ENCODE measurements at regions not wholly inside any gene's neighbourhood (a gene's known extent, or its start where the extent isn't known, plus 50 kb on each side); places are given as distances from the start of the nearest gene placed in this dataset.

DNA sequence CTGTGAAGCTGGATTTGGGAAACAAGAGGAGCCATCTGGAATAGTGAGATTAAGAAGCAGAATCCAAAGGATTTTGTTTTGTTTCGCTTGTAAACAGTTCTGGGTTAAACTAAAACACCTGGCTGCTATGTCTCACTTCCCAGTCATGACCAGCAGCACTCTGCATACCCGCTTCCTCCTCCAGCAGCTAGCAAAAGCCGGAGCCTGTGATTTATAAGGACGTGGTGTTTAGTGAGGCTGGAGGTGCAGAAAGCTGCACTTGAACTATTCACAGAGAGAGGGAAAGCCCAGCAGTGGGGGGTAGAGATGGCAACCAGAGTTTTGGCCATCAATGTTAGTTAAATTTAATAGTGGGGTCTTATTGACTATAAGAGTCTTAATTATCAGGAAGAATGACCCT is 240.2 kb downstream of the AJAP1 start:
- no peak overlapping the region for H3K27ac ChIP-seq
- no peak for DNase-seq
- H3K36me3 ChIP-seq = no peaks in the 10 kb centered on the region
- H3K4me1 ChIP-seq = no peaks in the 10 kb centered on the region
- peaks cover 0 to 6% (median 0%) of the 10 kb centered on the region in 3 donors for H3K27me3 ChIP-seq
- 23 to 24% methylated on average over 4 of the region's 4 CpGs for WGBS, 2 donors
- intact Hi-C loops (cut with DNase I) = no loop called here
- H3K4me3 ChIP-seq = no peak overlapping the region
- H3K9me3 ChIP-seq = peaks cover 0 to 5% (median 0%) of the 10 kb centered on the region in 4 donors
- TF ChIP-seq POLR2A (IDR thresholded peaks at IDR 0.05) = no peak
- TF ChIP-seq, protein P1, sequence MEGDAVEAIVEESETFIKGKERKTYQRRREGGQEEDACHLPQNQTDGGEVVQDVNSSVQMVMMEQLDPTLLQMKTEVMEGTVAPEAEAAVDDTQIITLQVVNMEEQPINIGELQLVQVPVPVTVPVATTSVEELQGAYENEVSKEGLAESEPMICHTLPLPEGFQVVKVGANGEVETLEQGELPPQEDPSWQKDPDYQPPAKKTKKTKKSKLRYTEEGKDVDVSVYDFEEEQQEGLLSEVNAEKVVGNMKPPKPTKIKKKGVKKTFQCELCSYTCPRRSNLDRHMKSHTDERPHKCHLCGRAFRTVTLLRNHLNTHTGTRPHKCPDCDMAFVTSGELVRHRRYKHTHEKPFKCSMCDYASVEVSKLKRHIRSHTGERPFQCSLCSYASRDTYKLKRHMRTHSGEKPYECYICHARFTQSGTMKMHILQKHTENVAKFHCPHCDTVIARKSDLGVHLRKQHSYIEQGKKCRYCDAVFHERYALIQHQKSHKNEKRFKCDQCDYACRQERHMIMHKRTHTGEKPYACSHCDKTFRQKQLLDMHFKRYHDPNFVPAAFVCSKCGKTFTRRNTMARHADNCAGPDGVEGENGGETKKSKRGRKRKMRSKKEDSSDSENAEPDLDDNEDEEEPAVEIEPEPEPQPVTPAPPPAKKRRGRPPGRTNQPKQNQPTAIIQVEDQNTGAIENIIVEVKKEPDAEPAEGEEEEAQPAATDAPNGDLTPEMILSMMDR (IDR thresholded peaks at IDR 0.05) = no peak
- no peak for TF ChIP-seq POLR2AphosphoS5 (IDR thresholded peaks at IDR 0.05)
- no peak for TF ChIP-seq EP300 (IDR thresholded peaks at IDR 0.05)

DNA sequence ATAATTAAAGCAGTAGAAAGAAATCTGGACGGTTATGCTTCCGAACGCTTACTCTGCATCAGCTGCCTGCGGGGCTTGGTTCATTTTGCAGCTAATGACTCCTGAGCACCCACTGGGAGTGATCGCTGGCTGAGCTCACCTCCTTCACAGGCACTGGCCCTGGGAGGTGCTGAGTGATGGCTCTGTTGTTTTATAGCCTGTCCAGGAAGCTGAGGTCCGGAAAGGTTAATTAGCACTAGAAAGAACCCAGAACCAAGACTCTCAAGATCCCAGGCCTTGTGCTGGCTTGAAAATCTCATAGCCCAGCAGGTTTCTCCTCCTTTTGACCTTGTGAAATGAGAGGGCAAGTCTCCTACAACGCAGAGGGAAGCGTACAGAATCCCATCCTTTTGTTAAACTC is 226.2 kb downstream of the AJAP1 start:
- TF ChIP-seq, protein P1 (IDR thresholded peaks at IDR 0.05) = no peak
- TF ChIP-seq POLR2AphosphoS5 (IDR thresholded peaks at IDR 0.05) (no peak), POLR2A (IDR thresholded peaks at IDR 0.05) (no peak), EP300 (IDR thresholded peaks at IDR 0.05) (no peak)
- peaks cover 0 to 3% (median 1%) of the 10 kb centered on the region in 4 donors for H3K9me3 ChIP-seq
- DNase-seq = no peak
- H3K4me3 ChIP-seq = no peak overlapping the region
- 48 to 72% methylated on average over 8 of the region's 8 CpGs for WGBS, 2 donors
- no peaks in the 10 kb centered on the region for H3K36me3 ChIP-seq
- no peaks in the 10 kb centered on the region for H3K4me1 ChIP-seq
- no peaks in the 10 kb centered on the region for H3K27me3 ChIP-seq
- no peak overlapping the region for H3K27ac ChIP-seq
- intact Hi-C loops (cut with DNase I) = no loop called here

DNA sequence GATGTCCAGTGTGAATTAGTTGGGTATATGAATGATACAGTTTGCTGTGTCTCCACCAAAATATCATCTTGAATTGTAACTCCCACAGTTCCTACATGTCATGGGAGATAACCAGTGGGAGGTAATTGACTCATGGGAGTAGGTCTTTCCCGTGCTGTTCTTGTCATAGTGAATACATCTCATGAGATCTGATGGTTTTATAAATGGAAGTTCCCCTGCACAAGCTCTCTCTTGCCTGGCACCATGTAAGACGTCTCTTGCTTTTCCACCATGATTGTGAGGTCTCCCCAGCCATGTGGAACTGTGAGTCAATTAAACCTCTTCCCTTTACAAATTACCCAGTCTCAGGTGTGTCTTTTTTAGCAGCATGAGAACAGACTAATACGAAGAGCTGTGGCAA is 223.0 kb downstream of the AJAP1 start:
- no peak for DNase-seq
- WGBS, 2 donors = 66 to 78% methylated on average over 3 of the region's 3 CpGs
- no peaks in the 10 kb centered on the region for H3K4me1 ChIP-seq
- no peak overlapping the region for H3K4me3 ChIP-seq
- H3K9me3 ChIP-seq = no peaks in the 10 kb centered on the region
- no peak overlapping the region for H3K27ac ChIP-seq
- H3K27me3 ChIP-seq = no peaks in the 10 kb centered on the region
- no peaks in the 10 kb centered on the region for H3K36me3 ChIP-seq
- TF ChIP-seq, protein P1 (IDR thresholded peaks at IDR 0.05) = no peak
- TF ChIP-seq POLR2AphosphoS5 (IDR thresholded peaks at IDR 0.05) (no peak), EP300 (IDR thresholded peaks at IDR 0.05) (no peak), POLR2A (IDR thresholded peaks at IDR 0.05) (no peak)
- intact Hi-C loops (cut with DNase I) = no loop called here

DNA sequence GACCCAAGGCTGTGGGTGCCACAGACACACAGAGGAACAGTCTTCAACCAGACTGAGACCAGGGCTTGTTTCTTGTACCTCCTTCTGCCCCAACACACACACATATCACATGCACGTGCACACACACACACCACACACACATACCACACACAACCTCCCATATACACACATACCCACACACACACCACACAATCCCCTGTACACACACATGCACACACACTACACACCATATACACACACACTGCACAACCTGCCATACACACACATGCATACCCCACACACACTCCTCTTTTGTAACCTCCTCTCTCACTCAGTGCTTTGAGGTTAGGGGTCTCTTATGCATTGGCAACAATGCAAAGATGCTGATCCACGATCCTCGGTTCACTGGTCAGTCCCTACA is 217.0 kb downstream of the AJAP1 start:
- H3K4me3 ChIP-seq = no peak overlapping the region
- 71 to 81% methylated on average over 3 of the region's 3 CpGs for WGBS, 2 donors
- TF ChIP-seq POLR2AphosphoS5 (IDR thresholded peaks at IDR 0.05) (no peak), POLR2A (IDR thresholded peaks at IDR 0.05) (no peak), EP300 (IDR thresholded peaks at IDR 0.05) (no peak)
- TF ChIP-seq, protein P1 (IDR thresholded peaks at IDR 0.05) = no peak
- no peaks in the 10 kb centered on the region for H3K9me3 ChIP-seq
- no peaks in the 10 kb centered on the region for H3K36me3 ChIP-seq
- no peaks in the 10 kb centered on the region for H3K27me3 ChIP-seq
- H3K27ac ChIP-seq = no peak overlapping the region
- no peaks in the 10 kb centered on the region for H3K4me1 ChIP-seq
- DNase-seq = no peak
- intact Hi-C loops (cut with DNase I) = no loop called here

DNA sequence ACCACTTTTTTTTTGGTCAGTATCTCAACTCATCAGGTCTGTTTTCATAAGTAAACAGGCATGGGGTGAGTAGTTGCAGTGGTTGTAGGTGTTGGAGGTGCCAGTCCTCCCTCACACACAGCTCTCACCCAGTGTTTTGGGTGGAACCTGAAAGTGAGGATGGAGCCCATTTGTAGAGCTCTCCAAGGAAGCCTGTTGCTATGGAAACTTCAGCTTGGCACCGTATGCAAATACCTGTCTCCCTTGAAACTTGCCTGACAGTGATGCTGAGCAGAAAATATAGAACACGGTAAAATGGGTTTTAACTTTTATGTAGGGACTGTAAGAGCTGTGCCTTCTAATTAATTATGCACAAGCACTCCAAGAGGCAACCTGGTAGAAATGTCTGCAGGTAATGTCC is 214.1 kb downstream of the AJAP1 start:
- H3K27me3 ChIP-seq = no peaks in the 10 kb centered on the region

More for the DNA sequence above, 214.1 kb downstream of the AJAP1 start:
- Histone ChIP-seq H3K36me3 (no peaks in the 10 kb centered on the region), H3K27ac (no peak overlapping the region), H3K4me1 (no peaks in the 10 kb centered on the region), H3K9me3 (no peaks in the 10 kb centered on the region), H3K4me3 (no peak overlapping the region)
- intact Hi-C loops (cut with DNase I) = no loop called here
- TF ChIP-seq EP300 (IDR thresholded peaks at IDR 0.05) (no peak), POLR2A (IDR thresholded peaks at IDR 0.05) (no peak)
- TF ChIP-seq, protein P1 (IDR thresholded peaks at IDR 0.05) = no peak
- 73 to 77% methylated on average over 2 of the region's 2 CpGs for WGBS, 2 donors
- no peak for DNase-seq
